ENCODE measurements at regions not wholly inside any gene's neighbourhood (a gene's known extent, or its start where the extent isn't known, plus 50 kb on each side); places are given as distances from the start of the nearest gene placed in this dataset.

- DNase-seq (no peak), ATAC-seq (no peak)
- POLR2A ChIA-PET, result no interaction called here
- H3K27ac Mint-ChIP-seq, result no peak overlapping the region
- peaks cover 0 to 18% (median 16%) of the 10 kb centered on the region in 5 donors for H3K27me3 Mint-ChIP-seq
- peaks cover 0 to 5% (median 0%) of the 10 kb centered on the region in 4 donors for H3K4me1 Mint-ChIP-seq
- H3K36me3 Mint-ChIP-seq, result peaks cover 0 to 4% (median 0%) of the 10 kb centered on the region in 3 donors
- H3K4me3 Mint-ChIP-seq, result no peak overlapping the region
- peaks cover 0 to 28% (median 16%) of the 10 kb centered on the region in 9 donors for H3K9me3 Mint-ChIP-seq
These were observed 991.6 kb downstream of the BRD1 start for GRCh38 chr22:48835857-48836672.

- Mint-ChIP-seq H3K36me3 (peaks cover 0 to 4% (median 0%) of the 10 kb centered on the region in 3 donors), H3K9me3 (peaks cover 0 to 29% (median 16%) of the 10 kb centered on the region in 9 donors), H3K27me3 (peaks cover 0 to 18% (median 12%) of the 10 kb centered on the region in 5 donors), H3K4me1 (peaks cover 0 to 5% (median 0%) of the 10 kb centered on the region in 4 donors), H3K4me3 (no peak overlapping the region), H3K27ac (no peak overlapping the region)
- POLR2A ChIA-PET, result no interaction called here
- ATAC-seq, result no peak
- no peak for DNase-seq
These were observed 992.3 kb downstream of the BRD1 start for GRCh38 chr22:48835364-48835763.

GRCh38 chr22:48834404-48834803 is 993.3 kb downstream of the BRD1 start:
- POLR2A ChIA-PET, result no interaction called here
- H3K27me3 Mint-ChIP-seq, result peaks cover 0 to 21% (median 16%) of the 10 kb centered on the region in 5 donors

GRCh38 chr22:48832592-48832991 is 995.1 kb downstream of the BRD1 start:
- Mint-ChIP-seq H3K27ac (no peak overlapping the region), H3K4me3 (no peak overlapping the region), H3K4me1 (peaks cover 0 to 2% (median 0%) of the 10 kb centered on the region in 4 donors), H3K9me3 (peaks cover 0 to 29% (median 11%) of the 10 kb centered on the region in 9 donors), H3K27me3 (peaks cover 2 to 28% (median 24%) of the 10 kb centered on the region in 5 donors), H3K36me3 (peaks cover 0 to 4% (median 0%) of the 10 kb centered on the region in 3 donors)
- ATAC-seq, result no peak
- no peak for DNase-seq
- POLR2A ChIA-PET, result no interaction called here

More at GRCh38 chr22:48834404-48834803, 993.3 kb downstream of the BRD1 start:
- Mint-ChIP-seq H3K36me3 (peaks cover 0 to 4% (median 0%) of the 10 kb centered on the region in 3 donors), H3K27ac (no peak overlapping the region), H3K4me1 (peaks cover 0 to 5% (median 0%) of the 10 kb centered on the region in 4 donors), H3K9me3 (peaks cover 0 to 29% (median 16%) of the 10 kb centered on the region in 9 donors), H3K4me3 (no peak overlapping the region)
- DNase-seq (no peak), ATAC-seq (no peak)

GRCh38 chr22:48829908-48830307 is 997.8 kb downstream of the BRD1 start:
- DNase-seq, result no peak
- POLR2A ChIA-PET, result no interaction called here
- no peak for ATAC-seq
- Mint-ChIP-seq H3K27me3 (peaks cover 2 to 48% (median 36%) of the 10 kb centered on the region in 5 donors), H3K4me3 (no peak overlapping the region), H3K27ac (no peak overlapping the region), H3K4me1 (peaks cover 0 to 1% (median 0%) of the 10 kb centered on the region in 4 donors), H3K9me3 (peaks cover 0 to 29% (median 8%) of the 10 kb centered on the region in 9 donors), H3K36me3 (peaks cover 0 to 4% (median 0%) of the 10 kb centered on the region in 3 donors)

- Mint-ChIP-seq H3K4me1 (peaks cover 0 to 1% (median 0%) of the 10 kb centered on the region in 4 donors), H3K9me3 (peaks cover 0 to 28% (median 8%) of the 10 kb centered on the region in 9 donors), H3K4me3 (no peak overlapping the region), H3K36me3 (peaks cover 0 to 4% (median 0%) of the 10 kb centered on the region in 3 donors), H3K27me3 (peaks cover 2 to 54% (median 33%) of the 10 kb centered on the region in 5 donors), H3K27ac (no peak overlapping the region)
- ATAC-seq, result no peak
- no peak for DNase-seq
- POLR2A ChIA-PET, result no interaction called here
These were observed 999.0 kb downstream of the BRD1 start for GRCh38 chr22:48828688-48829087.

GRCh38 chr22:48827904-48828555 is 999.6 kb downstream of the BRD1 start:
- Mint-ChIP-seq H3K27me3 (peaks cover 2 to 54% (median 30%) of the 10 kb centered on the region in 5 donors), H3K9me3 (peaks cover 0 to 22% (median 3%) of the 10 kb centered on the region in 9 donors), H3K4me1 (peaks cover 0 to 1% (median 0%) of the 10 kb centered on the region in 4 donors), H3K4me3 (no peak overlapping the region), H3K27ac (no peak overlapping the region), H3K36me3 (peaks cover 0 to under 1% (median 0%) of the 10 kb centered on the region in 3 donors)
- POLR2A ChIA-PET, result no interaction called here
- DNase-seq (no peak), ATAC-seq (no peak)

GRCh38 chr22:48827268-48827846 is 1000.3 kb downstream of the BRD1 start:
- peaks cover 0 to 16% (median 0%) of the 10 kb centered on the region in 9 donors for H3K9me3 Mint-ChIP-seq
- ATAC-seq (no peak), DNase-seq (no peak)
- H3K36me3 Mint-ChIP-seq, result no peaks in the 10 kb centered on the region
- peaks cover 0 to 1% (median 0%) of the 10 kb centered on the region in 4 donors for H3K4me1 Mint-ChIP-seq
- no peak overlapping the region for H3K27ac Mint-ChIP-seq
- POLR2A ChIA-PET, result no interaction called here
- no peak overlapping the region for H3K4me3 Mint-ChIP-seq
- peaks cover 2 to 59% (median 28%) of the 10 kb centered on the region in 5 donors for H3K27me3 Mint-ChIP-seq

GRCh38 chr22:48826546-48826945 is 1001.1 kb downstream of the BRD1 start:
- H3K36me3 Mint-ChIP-seq, result no peaks in the 10 kb centered on the region
- no peak overlapping the region for H3K27ac Mint-ChIP-seq
- no peak for ATAC-seq
- H3K27me3 Mint-ChIP-seq, result peaks cover 2 to 59% (median 28%) of the 10 kb centered on the region in 5 donors
- H3K9me3 Mint-ChIP-seq, result peaks cover 0 to 13% (median 0%) of the 10 kb centered on the region in 9 donors
- no peak for DNase-seq
- peaks cover 0 to 1% (median 0%) of the 10 kb centered on the region in 4 donors for H3K4me1 Mint-ChIP-seq
- POLR2A ChIA-PET, result no interaction called here
- no peak overlapping the region for H3K4me3 Mint-ChIP-seq

GRCh38 chr22:48825802-48826520 is 1001.7 kb downstream of the BRD1 start:
- Mint-ChIP-seq H3K4me3 (no peak overlapping the region), H3K36me3 (no peaks in the 10 kb centered on the region), H3K9me3 (peaks cover 0 to 7% (median 0%) of the 10 kb centered on the region in 9 donors), H3K27ac (no peak overlapping the region), H3K4me1 (peaks cover 0 to 1% (median 0%) of the 10 kb centered on the region in 4 donors), H3K27me3 (peaks cover 2 to 59% (median 30%) of the 10 kb centered on the region in 5 donors)
- POLR2A ChIA-PET, result no interaction called here
- ATAC-seq, result no peak
- no peak for DNase-seq

- Mint-ChIP-seq H3K9me3 (peaks cover 0 to 5% (median 0%) of the 10 kb centered on the region in 9 donors), H3K27me3 (peaks cover 2 to 59% (median 32%) of the 10 kb centered on the region in 5 donors), H3K4me1 (peaks cover 0 to 1% (median 0%) of the 10 kb centered on the region in 4 donors), H3K4me3 (no peak overlapping the region), H3K27ac (no peak overlapping the region), H3K36me3 (no peaks in the 10 kb centered on the region)
- ATAC-seq, result no peak
- POLR2A ChIA-PET, result no interaction called here
- DNase-seq, result no peak
These were observed 1002.7 kb downstream of the BRD1 start for GRCh38 chr22:48824712-48825651.

Measured in naive thymus-derived CD8-positive, alpha-beta T cell (primary cell).